Limb (tissue), 2 donors: ENCODE measurements at regions not wholly inside any gene's neighbourhood (a gene's known extent, or its start where the extent isn't known, plus 50 kb on each side); places are given as distances from the start of the nearest gene placed in this dataset.

Experiments used
- DNase-seq, 2 donors: peaks; one replicate each; pipeline ENCODE4 v3.0.0-alpha.2; 2016; ENCODE audit errors: extremely low spot score in 2 of 2

DNA sequence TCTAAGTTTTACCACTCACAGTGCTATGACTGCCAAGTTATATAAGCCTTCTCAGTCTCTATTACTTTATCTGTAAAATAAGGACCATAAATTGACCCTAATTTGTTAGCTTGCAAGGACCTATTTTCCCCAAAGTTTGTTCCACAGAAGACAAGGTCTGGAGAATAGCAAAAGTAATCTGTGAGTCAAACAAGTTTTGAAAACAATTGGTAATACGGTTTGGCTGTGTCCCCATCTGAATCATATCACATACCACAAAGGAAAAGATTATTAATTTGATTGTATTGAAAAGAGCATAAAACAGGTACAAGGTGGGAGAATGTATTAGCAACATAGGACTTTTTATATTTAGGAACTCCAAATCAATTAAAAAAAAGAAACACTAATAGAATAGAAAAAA lies 124.0 kb upstream of the TARS1 start:
- no peak for DNase-seq

DNA sequence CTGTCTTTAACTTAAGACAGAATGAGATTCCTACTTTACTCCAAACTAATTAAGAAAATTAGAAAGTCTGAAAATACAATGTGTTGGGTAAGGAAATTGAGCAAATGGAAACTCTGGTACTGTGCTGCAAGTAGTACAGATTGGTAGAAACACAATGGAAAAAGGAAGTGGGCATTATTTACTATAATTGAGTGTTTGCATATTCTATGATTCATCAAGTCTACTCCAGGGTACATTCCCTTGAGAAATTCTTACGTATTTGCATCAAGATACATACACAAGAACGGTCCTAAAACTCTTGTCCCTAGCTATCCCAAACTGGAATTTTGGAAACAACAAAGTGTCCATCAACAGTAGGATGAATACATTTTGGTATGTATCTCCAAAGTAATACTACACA lies 123.5 kb upstream of the TARS1 start:
- no peak for DNase-seq

DNA sequence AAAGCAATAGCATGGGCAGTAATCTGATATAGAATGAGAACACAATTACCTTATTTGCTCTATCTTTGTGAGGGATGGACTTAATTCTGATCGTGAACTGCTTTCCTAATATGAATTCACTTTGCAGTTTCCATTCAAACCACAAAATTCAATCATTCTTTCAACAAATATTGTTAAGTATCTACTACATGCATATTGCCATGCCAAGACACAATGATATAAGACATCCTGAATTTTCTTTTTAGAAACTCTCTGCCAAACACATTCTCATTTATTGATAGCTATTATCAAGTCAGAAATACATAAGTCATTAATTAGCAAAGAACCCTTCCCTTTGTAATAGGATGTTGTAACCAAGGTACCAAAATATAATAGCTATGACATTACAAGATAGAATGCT lies 121.6 kb upstream of the TARS1 start:
- no peak for DNase-seq

DNA sequence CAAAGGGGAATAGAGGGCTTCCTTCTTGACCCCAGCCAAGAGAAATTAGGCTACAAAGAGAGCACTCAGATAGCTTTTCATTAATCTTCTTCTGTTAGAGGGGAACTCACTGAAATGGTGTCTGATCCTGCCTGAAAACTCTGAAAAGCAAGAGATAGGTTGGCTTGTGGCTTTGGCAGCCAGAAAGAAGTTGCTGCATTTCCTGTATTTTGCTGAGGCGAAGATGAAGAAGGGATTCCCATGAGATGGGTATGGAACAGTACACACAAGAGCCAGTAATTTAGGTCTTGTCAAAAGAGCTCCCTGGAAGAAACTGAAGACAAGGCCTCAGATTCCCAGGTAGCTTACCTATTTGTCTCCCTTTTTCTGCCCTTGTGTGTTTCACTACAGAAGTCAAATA lies 120.9 kb upstream of the TARS1 start:
- DNase-seq = no peak

DNA sequence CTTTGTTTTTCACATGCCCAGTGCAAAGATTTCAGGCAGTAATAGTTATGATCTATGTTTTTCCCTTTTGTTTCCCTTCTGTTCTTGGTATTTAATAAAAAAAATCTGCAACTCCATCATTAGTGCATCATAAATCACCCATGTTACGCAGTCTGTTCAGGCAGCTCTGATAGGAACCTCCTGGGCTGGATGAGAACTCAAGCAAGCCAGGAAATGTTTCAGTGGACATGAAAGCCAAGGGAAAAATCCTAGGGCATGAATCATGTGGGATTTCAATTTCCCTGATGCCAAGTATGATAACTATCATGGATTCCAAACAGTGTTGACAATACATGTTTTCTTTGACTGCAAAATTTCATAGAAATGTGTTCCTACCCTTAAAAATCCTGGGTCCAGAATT lies 119.7 kb upstream of the TARS1 start:
- no peak for DNase-seq

DNA sequence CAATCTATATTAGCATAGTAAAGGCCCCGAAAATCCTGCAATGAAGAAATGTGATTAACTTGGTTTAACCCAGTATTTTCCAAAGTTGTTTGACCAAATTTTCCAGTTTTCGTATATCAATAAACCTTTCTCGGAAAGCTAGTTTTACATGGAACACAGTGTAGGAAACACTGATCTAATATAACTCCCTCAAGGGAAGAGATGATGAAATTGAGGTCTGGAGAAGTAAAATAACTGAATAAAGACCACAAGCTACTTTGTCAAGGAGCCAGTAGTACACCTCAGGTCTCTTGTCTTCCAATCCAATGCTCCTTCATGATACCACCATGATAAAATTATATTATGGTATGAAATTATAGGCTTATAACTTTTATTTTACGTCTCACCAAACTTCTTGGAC lies 118.1 kb upstream of the TARS1 start:
- no peak for DNase-seq

DNA sequence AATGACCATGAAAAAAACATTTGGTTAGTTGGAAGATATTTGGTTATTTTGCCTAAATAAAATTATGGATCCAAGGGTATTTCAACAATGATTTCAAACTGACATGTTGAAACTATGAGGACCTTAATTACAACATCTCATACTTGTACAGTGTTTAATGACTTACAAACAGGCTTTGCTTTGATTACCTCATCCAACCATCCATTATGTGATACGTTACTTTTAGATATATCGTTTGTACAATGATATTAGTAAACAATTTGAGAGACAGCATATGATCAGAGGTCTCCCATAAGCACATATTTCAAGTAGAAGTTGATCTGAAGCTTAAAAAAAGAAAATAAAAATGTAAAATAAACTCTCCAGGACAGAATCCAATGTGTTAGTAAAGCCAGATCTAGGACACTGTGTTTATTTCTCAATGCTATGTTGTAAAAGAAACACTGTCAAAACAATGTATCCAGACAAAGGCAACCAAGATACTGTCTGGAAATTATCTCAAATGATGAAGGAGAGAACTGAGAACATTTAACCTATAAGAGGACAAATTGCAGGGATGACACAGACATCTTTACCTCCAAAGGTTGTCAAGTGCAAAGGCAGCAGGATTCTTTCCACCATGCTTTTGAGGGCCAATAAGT lies 116.0 kb upstream of the TARS1 start:
- no peak for DNase-seq

DNA sequence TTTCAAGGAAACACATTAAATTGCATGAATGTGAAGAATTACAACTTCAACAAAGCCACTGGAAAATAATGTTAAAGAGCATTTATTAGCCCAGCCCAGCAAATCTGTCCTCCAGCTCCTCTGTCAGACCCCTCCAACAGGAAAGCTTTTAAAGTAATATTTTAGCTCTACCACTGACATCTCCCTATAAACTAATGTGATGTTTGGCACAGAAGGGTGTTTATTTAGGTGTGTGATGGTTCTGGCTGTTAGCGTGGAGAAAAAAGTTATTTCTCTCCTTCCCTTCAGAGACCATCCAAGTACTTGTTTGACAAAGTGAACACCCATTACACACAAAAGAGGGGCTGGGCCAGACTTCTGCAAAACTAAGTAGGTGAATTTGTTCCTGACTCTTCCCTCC lies 111.9 kb upstream of the TARS1 start:
- DNase-seq = no peak

DNA sequence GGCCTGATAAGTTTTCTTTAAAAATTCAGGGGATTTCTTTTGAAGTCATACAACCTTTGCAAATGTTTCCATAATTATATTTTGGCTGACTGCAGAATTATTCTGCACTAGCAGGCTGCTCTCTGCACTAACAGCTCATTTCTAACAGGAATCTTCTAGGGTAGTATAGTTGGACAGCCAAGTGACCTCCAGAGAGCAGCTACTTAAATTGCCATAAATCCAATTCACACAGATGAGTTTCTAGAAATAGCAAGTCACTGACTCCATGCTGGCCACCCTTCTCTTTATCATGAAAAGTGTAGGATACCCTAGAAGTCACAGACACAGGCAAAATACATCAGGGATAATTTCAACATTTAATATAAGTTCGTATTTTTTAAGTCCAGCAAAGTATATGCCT lies 110.9 kb upstream of the TARS1 start:
- no peak for DNase-seq

DNA sequence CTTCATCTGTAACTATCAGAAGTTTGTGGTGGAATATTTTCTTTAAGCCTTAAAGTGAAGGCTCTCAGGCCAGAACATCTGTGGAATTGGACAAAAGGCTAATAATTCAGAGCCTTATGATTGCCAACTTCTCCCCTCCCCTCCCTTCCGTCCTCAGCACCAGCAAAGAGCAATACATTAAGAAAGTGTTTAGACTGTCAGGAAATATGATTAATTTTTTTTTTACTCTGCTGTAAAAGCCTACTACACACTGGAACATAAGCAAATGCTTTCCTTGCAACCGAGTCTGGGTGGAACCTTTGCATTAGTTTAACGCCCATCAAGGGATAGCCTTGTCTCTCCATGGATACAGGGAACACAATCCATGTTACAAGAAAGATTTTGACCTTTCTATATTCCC lies 110.3 kb upstream of the TARS1 start:
- DNase-seq = no peak

DNA sequence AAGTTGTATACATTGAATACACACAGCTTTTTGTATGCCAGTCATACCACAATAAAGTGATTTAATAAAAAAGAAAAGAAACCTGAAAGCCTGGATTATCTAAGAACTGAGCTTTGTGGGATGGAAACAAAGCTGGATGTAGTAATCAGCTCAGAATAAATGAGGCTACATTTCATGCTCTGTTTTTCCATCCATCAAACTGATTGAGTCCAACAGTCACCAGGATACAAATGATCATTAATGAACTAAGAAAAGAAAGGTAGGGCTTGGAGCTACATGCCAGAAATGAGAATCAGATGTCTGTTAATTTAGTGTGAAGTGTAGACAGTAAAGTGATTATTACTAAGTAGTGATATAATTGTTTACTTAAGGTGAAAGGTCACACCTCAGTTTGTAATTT lies 109.8 kb upstream of the TARS1 start:
- no peak for DNase-seq

DNA sequence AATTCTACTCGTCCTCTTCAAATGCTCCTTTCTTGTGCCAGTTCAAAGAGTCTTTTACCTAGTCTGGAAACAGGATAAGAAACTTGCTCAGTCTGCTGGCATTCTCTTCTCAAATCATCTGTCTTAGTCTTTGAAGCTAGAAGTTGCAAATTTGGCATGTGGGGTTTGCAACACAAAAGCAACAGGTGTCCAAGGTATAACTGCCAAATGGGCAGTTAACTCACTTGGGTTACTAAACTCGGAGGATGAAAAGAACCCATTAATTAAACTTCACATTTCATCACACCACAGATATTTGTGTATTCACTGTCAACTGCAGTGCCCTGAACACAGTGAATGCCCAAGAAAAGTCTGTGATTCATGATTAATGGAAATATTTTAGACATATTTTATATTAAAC lies 108.0 kb upstream of the TARS1 start:
- no peak for DNase-seq

DNA sequence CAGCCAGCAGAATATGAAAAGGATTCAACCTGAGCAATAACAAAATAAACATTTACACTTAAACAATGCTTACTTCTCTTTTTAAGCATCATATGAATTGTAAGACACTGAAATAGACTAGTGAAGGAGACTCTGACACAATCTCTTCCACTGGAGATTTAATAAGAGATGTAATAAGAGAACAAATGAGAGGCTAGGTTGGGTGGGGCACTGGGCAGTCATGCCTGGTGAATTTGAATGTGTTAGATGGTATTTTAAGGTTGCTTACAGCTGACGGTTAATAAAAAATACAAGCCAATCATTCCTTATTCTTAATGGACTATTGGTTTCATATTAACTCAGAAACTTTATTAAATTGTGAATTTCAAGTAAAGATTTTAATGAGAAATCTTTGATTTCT lies 105.9 kb upstream of the TARS1 start:
- no peak for DNase-seq

DNA sequence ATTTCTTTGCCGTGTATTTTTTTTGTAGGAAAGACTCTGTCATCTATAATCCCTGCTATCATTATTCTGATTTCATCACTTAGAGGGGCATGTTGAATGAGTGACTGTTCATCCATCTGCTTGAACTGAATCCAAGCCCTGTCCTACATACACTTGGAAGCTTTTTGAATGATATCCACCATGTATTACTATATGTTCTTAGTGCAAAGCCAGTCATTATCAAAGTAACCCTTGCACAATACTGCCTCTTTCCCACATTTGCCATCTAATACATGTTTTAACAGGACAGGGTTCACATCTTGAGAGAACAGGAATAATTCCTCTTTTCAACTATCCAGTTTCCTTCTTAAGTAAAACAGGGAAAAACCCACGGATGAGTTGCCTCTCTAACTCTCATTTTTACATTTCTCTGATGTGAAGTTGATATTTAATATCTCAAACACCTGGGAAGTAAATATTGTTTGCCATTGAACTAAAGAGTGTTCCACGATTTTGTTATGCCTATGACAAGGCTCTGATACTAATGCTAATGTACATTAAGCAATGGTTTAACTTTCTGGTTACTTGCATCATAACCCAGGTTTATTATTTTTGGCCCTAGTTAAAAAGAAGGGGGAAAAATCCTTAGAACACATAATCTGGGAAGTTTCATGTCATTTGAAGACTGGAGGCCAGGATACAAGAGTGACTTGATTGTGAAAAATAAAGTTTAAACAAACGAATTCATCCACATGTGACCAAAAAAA lies 103.7 kb upstream of the TARS1 start:
- DNase-seq = no peak

DNA sequence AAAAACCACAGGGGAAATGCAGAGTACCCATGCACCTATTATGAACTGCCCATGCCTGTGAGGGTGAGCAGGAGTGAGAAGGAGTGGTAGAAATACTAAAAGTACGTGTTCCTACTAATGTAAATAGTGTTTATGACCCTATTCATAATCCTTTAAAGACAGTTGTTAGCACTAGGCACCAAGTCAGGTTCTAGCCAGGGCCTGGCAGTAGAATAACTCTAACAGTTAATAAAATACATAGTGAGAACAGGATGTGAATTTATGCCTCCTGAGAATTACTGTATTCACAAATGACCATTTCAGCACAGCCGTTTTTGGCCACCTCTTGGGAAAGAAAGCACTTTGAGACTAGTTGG lies 103.2 kb upstream of the TARS1 start:
- DNase-seq = no peak

DNA sequence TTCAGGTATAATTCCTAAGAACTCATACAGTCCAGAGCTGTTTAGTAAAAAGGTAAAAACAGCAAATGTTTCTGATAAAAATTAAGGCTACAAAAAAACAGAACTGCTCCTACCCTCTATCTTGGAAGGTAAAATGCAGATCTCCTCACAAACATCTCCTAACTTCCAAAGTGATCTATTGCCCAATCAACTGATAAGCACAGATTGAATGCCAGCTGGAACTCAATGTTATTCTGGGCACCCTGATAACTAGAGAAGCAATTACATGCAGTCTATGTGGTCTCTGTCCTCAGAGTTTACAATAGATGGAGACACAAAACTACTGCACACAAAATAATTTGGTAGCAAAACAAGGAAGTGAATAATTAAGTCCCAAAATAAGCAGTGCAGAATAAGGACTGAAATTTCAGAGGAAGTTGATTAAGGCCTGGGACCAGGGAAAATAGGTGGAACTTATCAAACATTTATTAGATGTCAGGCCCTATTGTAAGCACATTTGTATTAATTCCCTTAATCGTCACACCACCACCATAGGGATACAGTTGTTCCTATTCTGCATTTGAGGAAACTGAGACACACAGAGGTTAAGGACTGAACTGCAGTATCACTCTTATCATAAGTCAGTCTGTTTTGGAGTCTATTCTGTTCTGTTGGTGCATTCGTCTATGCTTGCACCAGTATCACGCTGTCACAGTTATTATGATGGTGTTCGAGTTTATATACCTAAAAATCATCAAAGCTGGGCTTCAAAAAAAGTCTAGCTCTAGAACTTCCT lies 102.2 kb upstream of the TARS1 start:
- no peak for DNase-seq

DNA sequence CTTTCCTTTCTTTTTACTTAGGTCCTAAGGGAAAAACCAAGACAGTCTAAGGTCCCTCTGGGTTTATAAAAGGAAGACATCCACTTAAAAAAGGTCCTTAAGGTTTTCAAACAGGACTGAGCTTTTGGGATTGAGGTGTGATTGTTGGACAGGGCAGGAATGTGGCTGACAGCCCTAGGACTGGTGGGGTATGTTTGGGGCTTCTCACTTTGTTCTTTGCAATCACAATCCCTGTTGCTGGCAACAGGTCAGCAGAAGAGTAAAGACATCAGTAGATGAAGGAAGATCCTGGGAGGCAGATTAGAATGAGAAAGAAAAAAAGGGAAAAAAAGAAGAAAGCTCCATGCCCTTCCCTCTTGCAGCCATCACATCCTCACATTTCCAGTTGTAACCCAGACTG lies 101.4 kb upstream of the TARS1 start:
- DNase-seq = no peak

DNA sequence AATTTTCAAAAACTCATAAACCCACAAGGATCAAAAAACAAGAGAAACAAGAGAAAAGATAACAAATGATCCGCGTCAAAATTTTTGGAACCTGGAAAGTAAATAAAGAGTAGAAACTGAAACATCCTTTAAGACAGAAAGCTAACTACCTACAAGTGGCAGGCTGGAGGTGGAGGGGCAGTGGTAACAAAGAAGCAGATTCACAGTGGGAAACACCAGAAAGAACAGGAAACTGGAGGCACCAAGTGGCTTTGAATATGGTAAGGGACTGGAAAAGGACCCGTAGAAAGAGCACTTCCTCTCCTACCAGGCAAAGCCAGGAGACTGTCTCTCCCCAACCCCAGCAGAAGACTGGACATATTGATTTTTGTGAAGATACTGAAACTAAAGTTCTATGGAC lies 100.6 kb upstream of the TARS1 start:
- no peak for DNase-seq

DNA sequence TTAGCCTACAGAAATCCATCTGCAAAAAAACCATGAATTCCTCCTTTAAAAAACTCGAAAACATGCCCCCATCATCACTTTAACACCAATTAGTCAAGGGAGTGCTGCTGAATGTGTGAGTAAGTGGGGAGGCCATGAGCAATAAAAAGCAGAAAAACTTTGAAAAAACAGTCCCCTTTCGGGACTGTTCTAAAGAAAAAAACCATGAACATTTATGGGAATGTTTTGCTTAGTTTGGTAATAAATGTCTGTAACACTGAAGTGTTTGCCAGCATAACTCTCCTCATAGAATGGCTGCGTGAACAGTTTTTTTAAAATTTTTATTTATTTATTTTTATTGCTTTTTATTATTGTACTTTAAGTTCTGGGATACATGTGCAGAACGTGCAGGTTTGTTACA lies 99.4 kb upstream of the TARS1 start:
- no peak for DNase-seq

DNA sequence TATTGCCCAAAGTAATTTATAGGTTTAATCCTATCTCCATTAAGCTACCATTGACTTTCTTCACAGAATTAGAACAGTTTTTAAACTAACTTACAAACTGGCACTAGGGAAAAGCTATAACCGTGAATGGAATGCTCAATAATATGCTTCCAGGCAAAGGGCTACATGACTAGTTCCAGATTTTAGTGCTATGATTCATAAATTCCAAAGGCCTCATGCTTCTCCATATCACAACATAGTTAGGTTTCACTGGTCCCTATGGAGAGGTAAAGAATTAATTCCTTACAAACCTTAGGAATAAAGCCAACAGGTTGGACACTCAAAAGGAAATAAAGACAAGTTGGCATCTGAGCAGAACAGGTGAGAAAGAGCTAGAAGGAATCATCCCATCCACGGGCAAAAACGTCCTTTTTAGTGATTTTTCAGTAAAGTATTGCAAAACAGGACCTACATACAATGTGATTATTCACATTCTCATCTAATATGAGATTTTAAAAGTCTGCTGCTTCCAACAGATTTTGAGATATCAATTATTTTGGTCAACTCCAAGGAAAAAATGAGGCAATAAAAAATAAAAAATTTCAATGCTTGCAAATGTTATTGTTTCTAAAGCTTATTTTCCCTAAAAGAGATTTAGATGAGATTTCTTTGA lies 97.0 kb upstream of the TARS1 start:
- DNase-seq = no peak

DNA sequence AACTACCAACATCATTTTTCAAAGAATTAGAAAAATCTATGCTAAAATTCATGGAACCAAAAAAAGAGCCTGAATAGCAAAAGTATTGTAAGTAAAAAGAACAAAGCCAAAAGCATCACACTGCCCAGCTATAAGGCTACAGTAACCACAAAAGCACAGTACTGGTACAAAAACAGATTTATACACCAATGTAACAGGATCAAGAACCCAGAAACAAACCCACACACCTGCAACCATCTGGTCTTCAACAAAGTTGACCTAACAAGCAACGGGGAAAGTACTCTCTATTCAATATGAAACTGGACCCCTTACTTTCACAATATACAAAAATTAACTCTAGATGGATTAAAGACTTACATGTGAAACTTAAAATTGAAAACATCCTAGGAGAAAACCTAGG lies 94.2 kb upstream of the TARS1 start:
- DNase-seq = no peak

DNA sequence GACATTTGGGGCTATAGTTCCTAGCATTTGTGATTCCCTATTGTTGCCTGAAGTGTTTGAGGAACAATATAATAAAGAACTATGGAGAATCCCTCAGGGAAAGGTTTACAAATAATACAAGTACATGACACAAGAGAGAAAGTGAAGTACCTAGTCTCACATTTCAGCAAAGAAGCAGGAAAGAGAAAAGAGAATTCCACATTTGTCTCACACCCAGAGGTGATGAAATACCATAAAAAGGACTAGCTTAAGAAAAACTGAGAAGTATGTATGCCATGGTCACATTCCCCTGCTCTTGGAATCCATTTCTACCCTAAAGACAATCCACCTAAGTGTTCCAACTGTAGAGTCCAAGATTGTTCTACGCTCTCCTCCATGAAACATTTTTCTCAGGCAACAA lies 79.0 kb upstream of the TARS1 start:
- no peak for DNase-seq
